WI38 (cell line): ENCODE measurements at regions not wholly inside any gene's neighbourhood (a gene's known extent, or its start where the extent isn't known, plus 50 kb on each side); places are given as distances from the start of the nearest gene placed in this dataset.

ENCODE experiments used
- H3K4me3 ChIP-seq: 2 replicates; pipeline ENCODE4 v1.5.1; 2011; ENCODE audit warnings: low read depth, mild to moderate bottlenecking, control low read depth, low read length
- CTCF ChIP-seq: IDR thresholded peaks from 2 replicates; pipeline ENCODE4 v1.5.1; 2012; ENCODE audit warnings: low read depth, mild to moderate bottlenecking, control low read depth, low read length

- peak overlapping the region; percentile 64 for H3K4me3 ChIP-seq
- no peak for TF ChIP-seq CTCF
Measured at GRCh38 chr5:56480705-56481427, 247.7 kb upstream of the ANKRD55 start.

- no peak for TF ChIP-seq CTCF
Measured at GRCh38 chr5:56480078-56480704, 247.1 kb upstream of the ANKRD55 start.

GRCh38 chr5:56479696-56480077 is 246.6 kb upstream of the ANKRD55 start:
- TF ChIP-seq CTCF = no peak
- no peak overlapping the region for H3K4me3 ChIP-seq

More at GRCh38 chr5:56480078-56480704, 247.1 kb upstream of the ANKRD55 start:
- H3K4me3 ChIP-seq = peak overlapping the region; percentile 64

GRCh38 chr5:56479126-56479525 is 246.0 kb upstream of the ANKRD55 start:
- TF ChIP-seq CTCF = no peak
- H3K4me3 ChIP-seq = no peak overlapping the region

- no peak overlapping the region for H3K4me3 ChIP-seq
- TF ChIP-seq CTCF = no peak
Measured at GRCh38 chr5:56478062-56478461, 244.9 kb upstream of the ANKRD55 start.

- no peak overlapping the region for H3K4me3 ChIP-seq
- TF ChIP-seq CTCF = no peak
Measured at GRCh38 chr5:56476487-56476856, 243.3 kb upstream of the ANKRD55 start.

GRCh38 chr5:56475689-56476486 is 242.8 kb upstream of the ANKRD55 start:
- H3K4me3 ChIP-seq = no peak overlapping the region
- TF ChIP-seq CTCF = no peak
